H1 (cell line): ENCODE measurements at regions not wholly inside any gene's neighbourhood (a gene's known extent, or its start where the extent isn't known, plus 50 kb on each side); places are given as distances from the start of the nearest gene placed in this dataset.

Experiments
- CREB1 ChIP-seq: IDR thresholded peaks from 2 replicates; pipeline ENCODE4 v1.6.1; 2012; ENCODE audit warnings: inconsistent platforms
- EGR1 ChIP-seq: IDR thresholded peaks from 2 replicates; pipeline ENCODE4 v1.6.1; 2011; ENCODE audit warnings: low read depth, low read length, borderline replicate concordance
- PHF8 ChIP-seq: fragments of 200-600 bp; sonication (generic); conservative IDR thresholded peaks from 2 replicates; pipeline ENCODE4 v1.7.1; 2012; ENCODE audit warnings: low read depth, mild to moderate bottlenecking, inconsistent platforms, low read length, moderate library complexity

GRCh38 chr16:9594946-9595345 is 503.5 kb downstream of the HAPSTR1 start (continued):
- TF ChIP-seq EGR1 (no peak), CREB1 (no peak), PHF8 (no peak)
